NCI-H524 treated with DMSO at 0.1 percent for 48 hours (cell line): ENCODE measurements at regions not wholly inside any gene's neighbourhood (a gene's known extent, or its start where the extent isn't known, plus 50 kb on each side); places are given as distances from the start of the nearest gene placed in this dataset.

Experiments used
- DNase-seq: peaks from one replicate; lab custom pipeline; 2025; lab: John Stamatoyannopoulos, UW

DNA sequence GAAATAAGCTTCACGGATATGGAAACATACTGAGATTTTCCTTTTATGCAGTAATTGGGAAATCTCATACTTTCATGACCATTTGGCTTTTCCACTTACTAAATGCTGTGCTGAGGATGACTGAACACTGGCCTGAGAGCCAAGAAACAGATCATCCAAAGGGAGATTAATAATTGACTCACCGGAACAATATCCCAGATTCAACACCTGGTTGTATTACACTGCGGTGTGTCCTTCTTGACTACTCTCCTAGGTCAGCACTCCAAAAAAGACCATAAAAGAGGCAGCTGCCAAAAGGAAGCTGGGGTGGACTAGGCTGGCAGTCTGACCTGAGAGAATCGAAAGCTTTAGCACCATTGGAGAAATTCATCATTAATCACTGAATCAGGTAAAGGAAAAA lies 469.1 kb downstream of the CBLN2 start:
- DNase-seq = no peak

DNA sequence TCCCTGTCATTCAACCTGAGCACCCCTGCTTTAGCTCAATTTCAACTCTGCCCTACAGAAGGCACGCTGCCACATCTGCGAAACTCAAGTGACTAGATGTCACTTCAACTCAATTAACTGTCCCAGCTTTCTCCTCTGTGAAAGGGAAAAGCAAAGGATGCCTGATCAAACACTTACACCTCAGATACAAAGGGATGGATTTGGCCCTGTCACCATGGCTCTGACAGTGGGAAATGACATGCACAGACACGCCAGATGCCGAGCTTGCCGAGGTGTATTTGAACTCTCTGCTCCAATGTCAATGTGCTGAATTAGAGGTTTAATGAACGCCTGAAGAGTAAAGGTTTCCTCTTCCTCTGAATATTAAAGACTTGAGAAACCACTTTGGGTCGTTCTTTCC lies 481.1 kb downstream of the CBLN2 start:
- no peak for DNase-seq

DNA sequence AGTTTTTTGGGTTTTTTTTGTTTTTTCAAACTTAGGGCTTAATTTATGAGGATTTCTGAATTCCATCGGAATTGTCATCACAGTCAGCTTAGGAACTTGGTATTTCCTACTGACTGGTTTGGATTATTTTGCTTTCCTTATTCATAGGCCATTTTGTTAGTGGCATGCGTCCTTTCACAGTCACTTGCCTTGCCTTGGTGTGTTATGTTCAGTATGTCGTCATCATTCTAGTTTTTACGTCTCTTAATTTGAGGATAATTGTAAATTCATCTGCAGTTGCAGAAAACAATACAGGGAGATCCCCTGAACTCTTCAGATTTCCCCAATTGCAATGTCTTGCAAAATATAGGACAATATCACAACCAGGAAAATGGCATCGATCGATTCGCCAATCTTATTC lies 485.3 kb downstream of the CBLN2 start:
- no peak for DNase-seq

- no peak for DNase-seq
These were observed 488.0 kb downstream of the CBLN2 start for GRCh38 chr18:72056171-72056570.

- no peak for DNase-seq
These were observed 502.7 kb downstream of the CBLN2 start for GRCh38 chr18:72041313-72042032.

DNA sequence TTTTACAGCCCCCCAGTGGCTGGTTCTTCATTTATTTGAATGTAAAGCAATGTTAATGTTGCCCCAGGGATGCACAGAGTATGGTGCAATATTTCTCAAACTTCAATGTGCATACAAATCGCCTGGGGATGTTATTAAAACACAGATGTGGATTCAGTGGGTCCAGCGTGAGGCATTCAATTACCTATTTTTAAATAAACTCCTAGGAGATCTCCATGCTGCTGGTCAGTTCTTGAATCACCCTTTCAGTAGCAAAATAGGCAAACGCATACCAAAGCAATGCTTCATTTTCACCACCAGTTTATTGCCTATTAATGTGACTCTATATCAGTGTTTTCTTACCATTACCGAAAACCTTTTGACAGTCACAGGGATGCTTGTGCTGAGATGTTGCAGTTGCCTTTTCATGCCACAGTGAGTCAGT lies 530.7 kb downstream of the CBLN2 start:
- DNase-seq = no peak

DNA sequence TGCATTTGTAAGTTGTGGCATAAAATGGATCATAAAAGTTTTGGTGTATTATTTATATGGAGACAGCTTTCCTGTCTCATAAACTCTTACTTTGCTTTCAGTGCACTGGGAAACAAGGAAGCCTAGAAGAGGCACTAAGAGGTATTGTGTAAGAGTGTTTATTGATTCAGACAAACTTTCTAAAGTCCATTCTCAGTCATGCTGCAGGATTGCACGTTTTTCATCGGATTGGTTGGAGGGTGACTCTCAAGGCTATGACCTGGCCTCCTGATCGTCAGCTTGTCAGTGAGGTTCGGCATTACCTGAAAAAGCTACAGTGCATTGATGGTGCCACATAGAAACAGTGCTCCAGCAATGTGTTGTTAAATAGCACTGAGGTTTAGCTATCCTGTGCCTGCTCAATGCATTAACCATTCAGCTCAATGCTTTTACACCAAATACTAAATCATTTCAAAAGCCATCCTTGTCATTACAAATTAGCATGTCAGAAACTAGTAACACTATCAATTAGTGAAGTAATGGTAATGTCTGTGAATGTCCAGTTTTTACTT lies 545.5 kb downstream of the CBLN2 start:
- DNase-seq = no peak

DNA sequence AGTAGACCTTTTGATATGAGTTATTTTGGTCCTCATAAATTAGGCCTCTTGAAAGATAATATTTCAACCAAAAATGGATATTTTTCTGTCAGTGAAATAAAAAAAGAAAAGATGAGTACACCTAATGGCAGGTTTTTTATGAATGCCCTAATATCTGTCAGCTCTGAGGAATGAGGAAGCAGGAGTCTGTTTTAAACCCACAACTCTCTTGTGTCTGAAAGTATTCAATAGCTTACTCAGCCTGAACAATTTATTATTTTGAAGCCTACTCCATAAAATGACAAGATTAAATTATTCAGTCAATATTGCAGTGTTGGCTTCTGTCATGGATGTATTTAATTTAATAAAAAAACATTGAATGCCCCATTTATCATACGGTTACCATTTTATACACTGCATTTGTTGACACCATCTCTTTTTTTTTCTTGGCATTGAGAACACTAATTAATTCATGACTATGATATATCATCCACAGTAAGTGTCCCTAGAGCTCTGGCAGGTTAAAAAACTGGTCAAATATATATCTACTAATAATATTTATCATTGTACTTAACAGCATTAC lies 548.2 kb downstream of the CBLN2 start:
- DNase-seq = no peak

DNA sequence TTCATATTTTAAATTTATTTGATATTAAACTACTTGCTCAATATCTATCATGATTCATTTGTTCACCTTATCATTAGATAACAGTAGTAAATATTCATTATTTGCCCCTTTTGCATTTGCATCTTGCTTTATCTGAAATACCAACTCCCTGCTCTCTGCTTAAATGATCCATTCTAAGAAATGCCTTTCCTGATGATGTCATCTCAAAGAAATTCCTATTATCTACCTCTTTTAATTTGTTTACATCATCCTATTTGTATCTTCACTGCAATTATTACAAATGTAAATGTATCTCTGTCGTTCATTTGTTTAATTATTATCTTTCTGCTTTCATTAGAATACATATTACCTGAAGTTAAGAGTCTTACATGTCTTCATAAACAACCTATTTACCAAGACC lies 549.9 kb downstream of the CBLN2 start:
- no peak for DNase-seq

- no peak for DNase-seq
These were observed 554.5 kb downstream of the CBLN2 start for GRCh38 chr18:71989616-71990015.

- DNase-seq = no peak
These were observed 557.6 kb downstream of the CBLN2 start for GRCh38 chr18:71986351-71987050.

- DNase-seq = no peak
These were observed 567.4 kb downstream of the CBLN2 start for GRCh38 chr18:71976744-71977143.

DNA sequence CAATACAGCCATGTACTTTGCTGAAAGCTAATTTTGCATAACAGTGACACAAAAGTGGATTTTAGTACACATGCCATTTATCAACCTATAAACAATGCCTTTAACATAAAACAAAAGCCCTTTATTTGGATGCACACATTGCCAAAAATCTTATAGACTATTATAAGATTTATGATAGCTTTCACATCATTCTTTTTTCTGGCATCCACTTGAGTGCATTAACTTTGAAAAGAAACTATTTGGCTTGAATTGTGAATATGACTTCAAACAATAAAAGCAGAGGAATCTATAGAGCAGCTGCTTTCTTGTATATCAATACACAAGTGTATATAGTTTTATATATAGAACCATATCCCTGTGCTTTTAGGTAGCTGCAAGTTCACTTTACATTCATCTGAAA lies 577.4 kb downstream of the CBLN2 start:
- no peak for DNase-seq

GRCh38 chr18:71958605-71959004 lies 585.5 kb downstream of the CBLN2 start:
- DNase-seq = no peak

- DNase-seq = no peak
These were observed 593.1 kb downstream of the CBLN2 start for GRCh38 chr18:71951001-71951400.

GRCh38 chr18:71942433-71942832 lies 601.7 kb downstream of the CBLN2 start:
- no peak for DNase-seq

DNA sequence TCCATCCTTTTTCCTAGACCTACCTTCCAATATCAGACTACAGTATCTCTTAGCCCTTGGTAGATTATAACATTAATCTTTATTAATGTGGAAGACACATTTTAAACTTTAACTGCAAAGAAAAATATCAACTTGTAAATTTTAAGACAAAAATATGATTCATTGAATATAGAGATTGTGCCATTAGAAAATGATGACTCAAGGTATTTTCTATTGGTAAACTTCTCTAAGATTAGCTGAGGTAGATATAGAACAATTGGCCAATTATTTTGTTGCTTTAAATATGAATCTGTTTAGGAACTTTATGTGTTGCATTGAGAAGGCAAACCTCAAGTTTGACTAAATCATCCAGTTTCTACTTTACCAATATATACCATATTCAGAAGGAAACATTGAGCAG lies 604.7 kb downstream of the CBLN2 start:
- no peak for DNase-seq

DNA sequence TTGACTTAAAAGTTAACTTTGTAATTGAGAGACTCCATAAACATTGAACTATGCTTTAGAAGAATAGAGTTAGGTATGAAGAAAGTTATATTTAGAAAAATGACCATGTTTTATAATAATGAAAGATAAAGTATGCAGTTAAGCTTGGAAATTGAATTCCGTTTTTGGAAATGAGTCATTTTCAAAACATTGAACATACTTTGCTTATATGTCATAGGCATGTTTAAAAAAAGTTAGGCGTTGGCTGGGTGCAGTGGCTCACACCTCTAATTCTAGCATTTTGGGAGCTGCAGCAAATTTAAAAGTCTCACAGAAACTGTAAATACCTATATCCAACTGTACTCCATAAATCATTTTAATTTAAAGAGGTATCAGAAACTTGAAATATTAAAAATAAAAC lies 607.4 kb downstream of the CBLN2 start:
- no peak for DNase-seq

- no peak for DNase-seq
These were observed 624.9 kb downstream of the CBLN2 start for GRCh38 chr18:71919211-71919610.

DNA sequence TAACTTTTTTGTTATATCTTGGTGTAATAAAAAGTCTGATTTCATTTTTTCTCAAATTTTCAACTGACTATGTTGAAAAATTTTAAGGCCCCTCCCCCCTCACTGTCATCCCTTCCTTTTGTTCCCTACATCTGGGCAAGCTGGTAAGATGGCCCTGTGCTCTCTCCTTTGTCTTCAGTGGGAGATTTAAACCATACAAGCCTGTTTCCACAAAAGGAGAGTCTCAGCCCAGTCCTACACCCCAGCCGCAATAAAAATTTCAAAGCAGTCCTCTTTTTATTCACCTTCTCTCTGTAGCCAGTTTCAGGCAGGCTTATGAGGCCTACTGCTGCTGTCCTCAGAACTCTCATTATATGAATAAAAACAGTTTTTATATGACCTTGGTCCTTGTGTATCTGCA lies 630.5 kb downstream of the CBLN2 start:
- no peak for DNase-seq

DNA sequence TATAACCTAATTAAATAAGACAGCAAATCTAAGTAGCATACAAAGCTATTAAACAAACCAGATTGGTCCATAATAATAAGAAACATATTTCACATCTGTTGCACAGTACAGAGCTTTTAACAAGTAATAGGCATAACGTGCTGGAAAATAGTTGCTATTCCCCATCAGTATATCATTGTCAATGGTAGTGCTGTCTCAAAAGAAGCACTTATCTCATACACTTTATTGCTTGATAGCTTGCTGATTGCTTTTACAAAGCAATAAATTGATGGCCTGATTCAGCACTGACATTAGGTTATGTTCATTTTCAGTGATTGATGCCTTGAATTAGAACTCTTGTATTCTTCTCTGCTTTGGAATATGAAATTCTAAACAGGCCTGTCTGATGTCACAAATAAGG lies 641.7 kb downstream of the CBLN2 start:
- no peak for DNase-seq

DNA sequence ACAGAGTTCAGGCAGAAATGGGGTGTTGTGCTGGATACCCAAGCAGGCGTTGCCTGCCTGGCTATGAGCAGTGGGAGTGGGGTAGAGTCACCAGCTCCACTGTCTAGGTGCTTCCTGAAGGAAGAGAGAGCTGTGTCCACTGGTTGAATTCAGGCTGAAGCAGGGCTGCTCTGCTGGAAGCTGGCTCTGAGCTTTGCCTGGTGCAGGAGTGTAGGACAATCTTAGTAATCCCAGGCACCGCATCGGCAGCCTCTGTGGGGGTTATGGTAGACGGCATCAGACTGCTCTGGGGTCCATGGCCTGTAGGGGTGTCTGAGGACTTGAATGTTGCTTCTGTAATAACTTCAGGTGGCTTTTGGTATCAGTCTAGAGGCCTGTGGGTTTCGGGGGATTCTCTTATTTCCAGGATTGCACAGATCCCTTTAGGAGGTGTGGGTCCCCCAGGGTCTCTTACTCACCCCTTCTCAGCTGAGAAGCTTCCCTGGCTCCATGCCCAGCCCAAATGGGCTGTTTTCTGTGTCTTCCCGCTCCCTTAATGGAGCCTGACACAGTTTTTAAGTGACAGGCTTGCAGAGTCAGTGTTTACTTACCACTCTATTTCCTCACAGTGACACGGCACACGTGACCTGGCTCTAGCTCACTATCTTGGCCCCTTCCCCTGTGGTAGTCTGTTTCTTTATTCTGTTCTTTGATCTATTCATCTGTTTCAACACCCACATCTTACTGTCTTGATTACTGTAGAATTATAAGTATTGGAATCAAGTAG lies 644.3 kb downstream of the CBLN2 start:
- DNase-seq = no peak
